GM18858 (cell line): ENCODE measurements at regions not wholly inside any gene's neighbourhood (a gene's known extent, or its start where the extent isn't known, plus 50 kb on each side); places are given as distances from the start of the nearest gene placed in this dataset.

Experiments
- ATAC-seq: cut with Tn5 transposase; IDR thresholded peaks from one replicate; pipeline ENCODE4 v1.9.1; 2021; ENCODE audit not compliant: unreplicated experiment

GRCh38 chr3:31409866-31410265, 122.9 kb upstream of the STT3B start:
- ATAC-seq: no peak

GRCh38 chr3:31410411-31410810, 122.3 kb upstream of the STT3B start:
- no peak for ATAC-seq

GRCh38 chr3:31412832-31413231, 119.9 kb upstream of the STT3B start:
- ATAC-seq: no peak

- no peak for ATAC-seq
These were observed 119.2 kb upstream of the STT3B start for GRCh38 chr3:31413515-31413914.

GRCh38 chr3:31416980-31417379, 115.7 kb upstream of the STT3B start:
- no peak for ATAC-seq

GRCh38 chr3:31417486-31417885, 115.2 kb upstream of the STT3B start:
- ATAC-seq: no peak

GRCh38 chr3:31420311-31420710, 112.4 kb upstream of the STT3B start:
- no peak for ATAC-seq

- ATAC-seq: peak; percentile 70
These were observed 111.2 kb upstream of the STT3B start for GRCh38 chr3:31421314-31422048.

- ATAC-seq: no peak
These were observed 110.5 kb upstream of the STT3B start for GRCh38 chr3:31422237-31422636.

GRCh38 chr3:31423482-31423881, 109.2 kb upstream of the STT3B start:
- ATAC-seq: no peak

- no peak for ATAC-seq
These were observed 107.3 kb upstream of the STT3B start for GRCh38 chr3:31425401-31425800.

GRCh38 chr3:31427623-31428022, 105.1 kb upstream of the STT3B start:
- no peak for ATAC-seq

- ATAC-seq: no peak
These were observed 101.4 kb upstream of the STT3B start for GRCh38 chr3:31431321-31431720.

GRCh38 chr3:31432897-31433678, 99.6 kb upstream of the STT3B start:
- no peak for ATAC-seq

GRCh38 chr3:31433679-31433992, 99.1 kb upstream of the STT3B start:
- ATAC-seq: no peak

- no peak for ATAC-seq
These were observed 97.9 kb upstream of the STT3B start for GRCh38 chr3:31434819-31435218.

- ATAC-seq: no peak
These were observed 95.9 kb upstream of the STT3B start for GRCh38 chr3:31436830-31437229.

GRCh38 chr3:31438742-31439141, 94.0 kb upstream of the STT3B start:
- ATAC-seq: no peak

- no peak for ATAC-seq
These were observed 92.6 kb upstream of the STT3B start for GRCh38 chr3:31439890-31440750.

- ATAC-seq: no peak
These were observed 91.8 kb upstream of the STT3B start for GRCh38 chr3:31440878-31441277.

- ATAC-seq: no peak
These were observed 90.0 kb upstream of the STT3B start for GRCh38 chr3:31442755-31443154.
